ENCODE measurements at regions not wholly inside any gene's neighbourhood (a gene's known extent, or its start where the extent isn't known, plus 50 kb on each side); places are given as distances from the start of the nearest gene placed in this dataset.

GRCh38 chr11:120044011-120044675 lies 93.8 kb downstream of the TRIM29 start:
- no peak overlapping the region for H3K4me2 ChIP-seq (ENCODE audit: low read length)
- TF ChIP-seq CTCF (IDR thresholded peaks at IDR 0.05; ENCODE audit: low read depth, low read length, poor library complexity, severe bottlenecking), result no peak
- no peak for TF ChIP-seq EZH2phosphoT487 (IDR thresholded peaks at IDR 0.05; ENCODE audit: borderline replicate concordance, low read length)
- no peaks in the 10 kb centered on the region for H4K20me1 ChIP-seq (ENCODE audit: control insufficient read depth, insufficient read depth, low read depth, low read length)
- H3K4me3 ChIP-seq (ENCODE audit: low read length), result no peak overlapping the region
- peaks cover 14% of the 10 kb centered on the region; the same call in 1 of the 2 replicates for H3K27me3 ChIP-seq (ENCODE audit: control insufficient read depth, low read length)
- no peaks in the 10 kb centered on the region for H3K4me1 ChIP-seq (ENCODE audit: control insufficient read depth, low read length)
- no peaks in the 10 kb centered on the region for H3K79me2 ChIP-seq (ENCODE audit: control insufficient read depth, low read length)
- no peak overlapping the region for H3K27ac ChIP-seq (ENCODE audit: low read depth, low read length)
- no peaks in the 10 kb centered on the region for H3F3A ChIP-seq (ENCODE audit: control insufficient read depth, insufficient read depth)
- no peaks in the 10 kb centered on the region for H3K9me2 ChIP-seq (replicated peaks; ENCODE audit: control insufficient read depth, low read length)
- no peaks in the 10 kb centered on the region for H3K36me3 ChIP-seq (ENCODE audit: control insufficient read depth, low read length)
- no peaks in the 10 kb centered on the region; the same call in 1 of the 2 replicates for H3K9me3 ChIP-seq (ENCODE audit: control insufficient read depth, insufficient read depth, low read length)

DNA sequence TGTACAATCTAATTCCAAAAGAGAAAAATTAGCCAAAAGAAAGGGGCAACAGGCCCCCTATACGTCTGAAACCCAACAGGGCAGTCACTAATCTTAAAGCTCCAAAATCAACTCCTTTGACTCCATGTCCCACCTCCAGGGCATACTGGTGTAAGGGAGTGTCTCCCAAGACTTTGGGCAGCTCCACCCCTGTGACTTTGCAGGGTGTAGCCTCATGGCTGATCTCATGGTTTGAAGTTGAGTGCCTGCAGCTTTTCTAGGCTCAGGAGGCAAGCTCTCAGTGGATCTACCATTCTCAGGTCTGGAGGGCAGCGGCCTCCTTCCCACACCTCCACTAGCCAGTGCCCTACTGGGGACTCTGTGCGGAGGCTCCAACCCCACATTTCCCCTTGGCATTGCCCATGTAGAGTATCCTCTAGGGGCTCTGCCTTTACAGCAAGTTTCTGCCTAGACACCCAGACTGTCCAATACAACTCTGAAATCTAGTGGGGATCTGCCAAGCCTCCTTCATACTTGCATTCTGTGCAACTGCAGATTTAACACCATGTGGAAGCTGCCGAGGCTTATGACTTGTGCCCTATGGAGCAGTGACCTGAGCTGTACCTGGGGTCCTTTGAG lies 94.5 kb downstream of the TRIM29 start:
- no peaks in the 10 kb centered on the region for H3K79me2 ChIP-seq (ENCODE audit: control insufficient read depth, low read length)
- no peaks in the 10 kb centered on the region for H3K36me3 ChIP-seq (ENCODE audit: control insufficient read depth, low read length)
- H3K9me2 ChIP-seq (replicated peaks; ENCODE audit: control insufficient read depth, low read length), result no peaks in the 10 kb centered on the region
- H3K4me1 ChIP-seq (ENCODE audit: control insufficient read depth, low read length), result no peaks in the 10 kb centered on the region
- no peak overlapping the region for H3K4me3 ChIP-seq (ENCODE audit: low read length)
- H3K9me3 ChIP-seq (ENCODE audit: control insufficient read depth, insufficient read depth, low read length), result no peaks in the 10 kb centered on the region; the same call in 1 of the 2 replicates
- no peak overlapping the region for H3K4me2 ChIP-seq (ENCODE audit: low read length)
- no peak overlapping the region for H3K27ac ChIP-seq (ENCODE audit: low read depth, low read length)
- H3K27me3 ChIP-seq (ENCODE audit: control insufficient read depth, low read length), result peaks cover 14% of the 10 kb centered on the region; the same call in 1 of the 2 replicates
- H4K20me1 ChIP-seq (ENCODE audit: control insufficient read depth, insufficient read depth, low read depth, low read length), result no peaks in the 10 kb centered on the region
- TF ChIP-seq EZH2phosphoT487 (IDR thresholded peaks at IDR 0.05; ENCODE audit: borderline replicate concordance, low read length) (no peak), CTCF (IDR thresholded peaks at IDR 0.05; ENCODE audit: low read depth, low read length, poor library complexity, severe bottlenecking) (no peak)
- H3F3A ChIP-seq (ENCODE audit: control insufficient read depth, insufficient read depth), result no peaks in the 10 kb centered on the region

DNA sequence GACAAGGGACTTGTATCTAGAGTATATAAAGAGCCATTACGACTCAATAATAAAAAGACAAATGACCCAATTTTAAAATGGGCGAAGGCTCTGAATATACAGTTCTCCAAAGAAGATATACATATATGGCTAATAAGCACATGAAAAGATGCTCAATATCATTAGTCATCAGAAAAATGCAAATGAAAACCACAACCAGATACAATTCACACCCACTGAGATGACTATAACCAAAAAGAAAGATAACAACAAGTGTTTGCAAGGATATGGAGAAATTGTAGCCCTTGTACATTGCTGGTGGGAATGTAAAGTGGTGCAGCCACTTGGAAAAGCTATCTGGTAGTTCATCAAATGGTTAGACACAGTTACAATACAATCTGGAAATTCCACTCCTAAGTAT lies 96.3 kb downstream of the TRIM29 start:
- no peaks in the 10 kb centered on the region for H4K20me1 ChIP-seq (ENCODE audit: control insufficient read depth, insufficient read depth, low read depth, low read length)
- H3K79me2 ChIP-seq (ENCODE audit: control insufficient read depth, low read length), result no peaks in the 10 kb centered on the region
- no peak for TF ChIP-seq CTCF (IDR thresholded peaks at IDR 0.05; ENCODE audit: low read depth, low read length, poor library complexity, severe bottlenecking)
- no peak for TF ChIP-seq EZH2phosphoT487 (IDR thresholded peaks at IDR 0.05; ENCODE audit: borderline replicate concordance, low read length)
- H3K36me3 ChIP-seq (ENCODE audit: control insufficient read depth, low read length), result no peaks in the 10 kb centered on the region
- H3K4me3 ChIP-seq (ENCODE audit: low read length), result no peak overlapping the region
- H3K9me2 ChIP-seq (replicated peaks; ENCODE audit: control insufficient read depth, low read length), result no peaks in the 10 kb centered on the region
- peaks cover 14% of the 10 kb centered on the region; the same call in 1 of the 2 replicates for H3K27me3 ChIP-seq (ENCODE audit: control insufficient read depth, low read length)
- no peaks in the 10 kb centered on the region for H3K4me1 ChIP-seq (ENCODE audit: control insufficient read depth, low read length)
- no peaks in the 10 kb centered on the region for H3F3A ChIP-seq (ENCODE audit: control insufficient read depth, insufficient read depth)
- H3K9me3 ChIP-seq (ENCODE audit: control insufficient read depth, insufficient read depth, low read length), result no peaks in the 10 kb centered on the region
- H3K4me2 ChIP-seq (ENCODE audit: low read length), result no peak overlapping the region
- H3K27ac ChIP-seq (ENCODE audit: low read depth, low read length), result no peak overlapping the region
